Right lobe of liver (tissue), 6 donors: ENCODE measurements at regions not wholly inside any gene's neighbourhood (a gene's known extent, or its start where the extent isn't known, plus 50 kb on each side); places are given as distances from the start of the nearest gene placed in this dataset.

Experiments
- ATAC-seq, 4 donors: fragments of 200-7000 bp; cut with Tn5 transposase; one replicate each; pipeline ENCODE4 v1.9.1; 2020; ENCODE audit warnings: mild to moderate bottlenecking in 4 of 4, moderate library complexity in 4 of 4
- DNase-seq, 3 donors: peaks; one replicate each; pipeline ENCODE4 v3.0.0-alpha.2; 2020
- H3K27ac ChIP-seq, 3 donors: fragments of 200-600 bp; one replicate each; pipeline ENCODE4 v1.8.0; 2022
- H3K27me3 ChIP-seq, 2 donors: fragments of 200-600 bp; one replicate each; pipeline ENCODE4 v1.8.0; 2022
- H3K36me3 ChIP-seq, 4 donors: fragments of 200-600 bp; sonication (generic) in 1 of 4; one replicate each; pipeline versions ENCODE4 v1.5.1 to v1.8.0; 2017 to 2022; ENCODE audit warnings: control low read depth in 1 of 4
- H3K4me1 ChIP-seq, 4 donors: fragments of 200-600 bp; sonication (generic) in 1 of 4; one replicate each; pipeline versions ENCODE4 v1.5.1 to v1.8.0; 2017 to 2022; ENCODE audit warnings: control low read depth in 1 of 4
- H3K4me3 ChIP-seq, 3 donors: fragments of 200-600 bp; one replicate each; pipeline ENCODE4 v1.8.0; 2022
- H3K9me3 ChIP-seq, 4 donors: fragments of 200-600 bp; sonication (generic) in 1 of 4; one replicate each; pipeline versions ENCODE4 v1.5.1 to v1.8.0; 2017 to 2022; ENCODE audit warnings: control low read depth in 1 of 4
- CTCF ChIP-seq, 4 donors: fragments of 200-600 bp in 3 of 4; fragments of 450-650 bp in 1 of 4; IDR thresholded peaks; one replicate each; pipeline versions ENCODE4 v1.5.1 to v1.8.0; 2016 to 2022; ENCODE audit warnings: antibody characterized with exemption in 4 of 4, mild to moderate bottlenecking in 2 of 4
- POLR2A ChIP-seq: fragments of 450-650 bp; IDR thresholded peaks from one replicate; pipeline ENCODE4 v1.6.1; 2017; ENCODE audit warnings: antibody characterized with exemption, mild to moderate bottlenecking
- WGBS: methylation state at CpG from one replicate; pipeline ENCODE4 v1.1.6; 2018; ENCODE audit warnings: low coverage, low lambda C conversion rate; ENCODE audit not compliant: insufficient coverage; ENCODE audit errors: missing lambda C conversion rate; 5-methylcytosine and 5-hydroxymethylcytosine counted together
- intact Hi-C, 2 donors: fragments of 100-400 bp; cut with DNase I; formaldehyde crosslinking; loops; one replicate each; pipeline versions ENCODE4 v1.11.2 to v1.14.1; 2022
- donor health status: DM: no; HTN: yes; CAD: no.
- donor health status: DM: no; HTN: no; CAD: no.
- donor health status: DM: no; HTN: no; CAD: no.
- donor health status: DM: no; HTN: yes; CAD: no.
- donor health status: DM: no; HTN: yes; CAD: no.

GRCh38 chr21:19993268-19993667 is 1004.9 kb upstream of the NCAM2 start:
- DNase-seq, result no peak
- WGBS, result 58% methylated on average over 4 of the region's 4 CpGs
- Histone ChIP-seq H3K27ac (no peak overlapping the region), H3K4me3 (no peak overlapping the region), H3K4me1 (no peaks in the 10 kb centered on the region), H3K27me3 (no peaks in the 10 kb centered on the region), H3K36me3 (no peaks in the 10 kb centered on the region), H3K9me3 (no peaks in the 10 kb centered on the region)
- no peak for ATAC-seq
- TF ChIP-seq CTCF (IDR thresholded peaks at IDR 0.05) (no peak), POLR2A (no peak)
- intact Hi-C loops, result no loop called here

DNA sequence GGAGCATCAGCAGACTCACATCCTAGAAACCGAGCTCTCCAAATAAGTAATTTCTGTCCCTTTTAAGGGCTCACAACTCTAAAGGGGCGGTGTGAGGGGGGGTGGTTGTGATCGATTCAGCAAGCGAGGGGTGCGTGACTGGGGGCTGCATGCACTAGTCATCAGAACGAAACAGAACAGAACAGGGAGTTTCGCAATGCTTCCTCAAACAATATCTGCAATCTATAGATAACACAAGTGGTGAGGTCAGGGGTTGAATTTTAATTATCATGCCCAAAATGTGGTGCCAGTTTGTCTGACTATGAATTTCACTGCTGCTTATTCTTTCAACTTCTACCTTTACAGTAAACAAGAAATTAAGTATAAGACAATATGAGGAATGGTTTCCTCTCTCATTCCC is 1003.0 kb upstream of the NCAM2 start:
- H3K27ac ChIP-seq, result no peak overlapping the region
- no peak for TF ChIP-seq CTCF (IDR thresholded peaks at IDR 0.05)
- no peak for TF ChIP-seq POLR2A
- no peak for ATAC-seq
- 27% methylated on average over 7 of the region's 7 CpGs for WGBS
- intact Hi-C loops, result no loop called here
- no peak for DNase-seq
- H3K4me1 ChIP-seq, result no peaks in the 10 kb centered on the region
- H3K4me3 ChIP-seq, result no peak overlapping the region
- no peaks in the 10 kb centered on the region for H3K9me3 ChIP-seq
- no peaks in the 10 kb centered on the region for H3K36me3 ChIP-seq
- H3K27me3 ChIP-seq, result no peaks in the 10 kb centered on the region

- no peaks in the 10 kb centered on the region for H3K27me3 ChIP-seq
- no peaks in the 10 kb centered on the region for H3K36me3 ChIP-seq
- H3K4me1 ChIP-seq, result no peaks in the 10 kb centered on the region
- H3K27ac ChIP-seq, result no peak overlapping the region
- 40% methylated on average over 2 of the region's 5 CpGs for WGBS
- ATAC-seq, result no peak
- intact Hi-C loops, result no loop called here
- H3K4me3 ChIP-seq, result no peak overlapping the region
- no peaks in the 10 kb centered on the region for H3K9me3 ChIP-seq
- DNase-seq, result no peak
- no peak for TF ChIP-seq POLR2A
- TF ChIP-seq CTCF (IDR thresholded peaks at IDR 0.05), result no peak
Observed at GRCh38 chr21:19998453-19998852, 999.8 kb upstream of the NCAM2 start.

DNA sequence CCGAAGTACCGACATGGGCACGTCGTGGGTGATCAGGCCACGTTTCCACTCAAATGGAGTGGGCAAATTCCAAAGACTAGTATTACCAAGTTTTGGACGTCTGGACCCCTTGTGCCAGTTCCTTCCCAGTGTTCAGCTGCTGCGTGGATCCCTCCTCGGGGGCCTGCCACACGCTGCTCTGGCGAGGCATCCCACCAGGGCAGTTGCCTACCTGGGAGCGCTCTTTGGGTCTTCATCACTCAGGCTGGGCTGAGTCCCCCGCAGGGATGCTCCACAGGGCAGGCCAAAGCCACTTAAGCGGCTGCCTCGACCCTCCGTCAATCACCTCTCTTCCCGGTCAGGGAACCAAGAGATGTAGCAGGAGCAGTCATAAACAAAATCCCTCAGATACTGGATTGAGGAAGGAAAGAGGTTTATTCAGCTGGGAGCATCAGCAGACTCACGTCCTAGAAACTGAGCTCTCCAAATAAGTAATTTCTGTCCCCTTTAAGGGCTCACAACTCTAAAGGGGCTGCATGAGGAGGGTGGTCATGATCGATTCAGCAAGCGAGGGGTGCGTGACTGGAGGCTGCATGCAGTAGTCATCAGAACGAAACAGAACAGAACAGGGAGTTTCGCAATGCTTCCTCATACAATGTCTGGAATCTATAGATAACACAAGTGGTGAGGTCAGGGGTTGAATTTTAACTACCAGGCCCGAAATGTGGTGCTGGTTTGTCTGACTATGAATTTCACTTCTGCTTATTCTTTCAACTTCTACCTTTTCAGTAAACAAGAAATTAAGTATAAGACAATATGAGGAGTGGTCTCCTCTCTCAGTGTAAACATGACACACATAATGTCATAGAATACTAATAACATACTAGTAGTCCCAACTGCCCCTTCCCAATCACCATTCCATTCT is 998.6 kb upstream of the NCAM2 start:
- Histone ChIP-seq H3K27me3 (no peaks in the 10 kb centered on the region), H3K9me3 (no peaks in the 10 kb centered on the region), H3K36me3 (no peaks in the 10 kb centered on the region), H3K4me1 (no peaks in the 10 kb centered on the region), H3K27ac (no peak overlapping the region), H3K4me3 (no peak overlapping the region)
- TF ChIP-seq CTCF (IDR thresholded peaks at IDR 0.05), result no peak
- no peak for TF ChIP-seq POLR2A
- ATAC-seq (no peak), DNase-seq (no peak)
- intact Hi-C loops, result no loop called here
- 44% methylated on average over 13 of the region's 23 CpGs for WGBS
